22Rv1 (cell line): ENCODE measurements at regions not wholly inside any gene's neighbourhood (a gene's known extent, or its start where the extent isn't known, plus 50 kb on each side); places are given as distances from the start of the nearest gene placed in this dataset.

Source experiments
- ZFX ChIP-seq: fragments of 450-650 bp; IDR thresholded peaks from 2 replicates; pipeline ENCODE4 v1.6.1; 2017; ENCODE audit warnings: antibody characterized with exemption, borderline replicate concordance
- TF ChIP-seq, protein P1 (sequence below): fragments of 450-650 bp; IDR thresholded peaks from 2 replicates; pipeline ENCODE4 v1.5.1; 2017; ENCODE audit warnings: mild to moderate bottlenecking

DNA sequence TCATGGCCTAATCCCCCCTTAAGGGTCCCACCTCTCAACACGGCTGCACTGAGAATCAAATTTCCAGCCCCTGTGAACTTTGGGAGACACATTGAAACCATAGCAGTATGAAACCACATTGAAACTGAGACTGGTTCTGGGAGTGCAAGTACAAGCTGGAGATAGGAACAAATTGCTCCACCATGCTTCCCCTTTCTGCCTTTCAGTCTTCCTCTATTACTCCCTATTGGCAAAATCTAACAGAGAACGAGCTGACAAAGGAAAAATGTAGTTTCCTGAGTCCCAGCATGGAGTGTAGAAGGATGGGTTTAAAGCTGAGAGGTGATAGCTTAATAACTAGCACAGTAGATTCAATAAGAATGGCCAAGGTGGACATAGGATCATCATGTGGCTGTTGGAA, 161.7 kb upstream of the RPL34 start:
- TF ChIP-seq, protein P1, sequence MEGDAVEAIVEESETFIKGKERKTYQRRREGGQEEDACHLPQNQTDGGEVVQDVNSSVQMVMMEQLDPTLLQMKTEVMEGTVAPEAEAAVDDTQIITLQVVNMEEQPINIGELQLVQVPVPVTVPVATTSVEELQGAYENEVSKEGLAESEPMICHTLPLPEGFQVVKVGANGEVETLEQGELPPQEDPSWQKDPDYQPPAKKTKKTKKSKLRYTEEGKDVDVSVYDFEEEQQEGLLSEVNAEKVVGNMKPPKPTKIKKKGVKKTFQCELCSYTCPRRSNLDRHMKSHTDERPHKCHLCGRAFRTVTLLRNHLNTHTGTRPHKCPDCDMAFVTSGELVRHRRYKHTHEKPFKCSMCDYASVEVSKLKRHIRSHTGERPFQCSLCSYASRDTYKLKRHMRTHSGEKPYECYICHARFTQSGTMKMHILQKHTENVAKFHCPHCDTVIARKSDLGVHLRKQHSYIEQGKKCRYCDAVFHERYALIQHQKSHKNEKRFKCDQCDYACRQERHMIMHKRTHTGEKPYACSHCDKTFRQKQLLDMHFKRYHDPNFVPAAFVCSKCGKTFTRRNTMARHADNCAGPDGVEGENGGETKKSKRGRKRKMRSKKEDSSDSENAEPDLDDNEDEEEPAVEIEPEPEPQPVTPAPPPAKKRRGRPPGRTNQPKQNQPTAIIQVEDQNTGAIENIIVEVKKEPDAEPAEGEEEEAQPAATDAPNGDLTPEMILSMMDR, result no peak
- no peak for TF ChIP-seq ZFX
